MM.1S (cell line): ENCODE measurements at regions not wholly inside any gene's neighbourhood (a gene's known extent, or its start where the extent isn't known, plus 50 kb on each side); places are given as distances from the start of the nearest gene placed in this dataset.

Experiments
- CTCF ChIP-seq: fragments of 300-600 bp; sonication (generic); IDR thresholded peaks from 2 replicates; pipeline ENCODE4 v1.5.1; 2016; ENCODE audit warnings: antibody characterized with exemption, low read length, mixed read lengths
- EZH2phosphoT487 ChIP-seq: fragments of 300-600 bp; sonication (generic); IDR thresholded peaks from 2 replicates; pipeline ENCODE4 v1.6.1; 2018; ENCODE audit warnings: antibody characterized with exemption, low read length

GRCh38 chr6:43951756-43952675 is 175.2 kb downstream of the MRPL14 start:
- TF ChIP-seq EZH2phosphoT487 (no peak), CTCF (no peak)
